PC-9 (cell line): ENCODE measurements at regions not wholly inside any gene's neighbourhood (a gene's known extent, or its start where the extent isn't known, plus 50 kb on each side); places are given as distances from the start of the nearest gene placed in this dataset.
"Not testable (repeated sequence)": the region's sequence is repeated elsewhere in the genome, so short reads cannot be mapped to it uniquely, and the experiment has no call there.

Experiments used
- CTCF ChIP-seq: fragments of 200-600 bp; sonication (generic); conservative IDR thresholded peaks from 2 replicates; pipeline ENCODE4 v1.6.1; 2017; ENCODE audit warnings: mixed run types, antibody characterized with exemption, mild to moderate bottlenecking, moderate library complexity
- EZH2 ChIP-seq: fragments of 200-600 bp; sonication (generic); IDR thresholded peaks from 2 replicates; pipeline ENCODE4 v1.8.0; 2017; ENCODE audit warnings: antibody characterized with exemption, low read depth

- not testable (repeated sequence) for TF ChIP-seq CTCF, EZH2
Measured at GRCh38 chr2:160628020-160628637, 134.5 kb upstream of the RBMS1 start.
